GM23248 (cell line): ENCODE measurements at regions not wholly inside any gene's neighbourhood (a gene's known extent, or its start where the extent isn't known, plus 50 kb on each side); places are given as distances from the start of the nearest gene placed in this dataset.

Experiments used
- EZH2 ChIP-seq: fragments of 200-600 bp; sonication (generic); IDR thresholded peaks from 2 replicates; pipeline ENCODE4 v1.6.1; 2018; ENCODE audit warnings: antibody characterized with exemption, mild to moderate bottlenecking; ENCODE audit not compliant: insufficient read depth, poor library complexity, severe bottlenecking
- EZH2phosphoT487 ChIP-seq: fragments of 200-600 bp; sonication (generic); IDR thresholded peaks from 2 replicates; pipeline ENCODE4 v1.6.1; 2018; ENCODE audit warnings: antibody characterized with exemption, moderate library complexity, mild to moderate bottlenecking, low read depth; ENCODE audit not compliant: insufficient read depth

DNA sequence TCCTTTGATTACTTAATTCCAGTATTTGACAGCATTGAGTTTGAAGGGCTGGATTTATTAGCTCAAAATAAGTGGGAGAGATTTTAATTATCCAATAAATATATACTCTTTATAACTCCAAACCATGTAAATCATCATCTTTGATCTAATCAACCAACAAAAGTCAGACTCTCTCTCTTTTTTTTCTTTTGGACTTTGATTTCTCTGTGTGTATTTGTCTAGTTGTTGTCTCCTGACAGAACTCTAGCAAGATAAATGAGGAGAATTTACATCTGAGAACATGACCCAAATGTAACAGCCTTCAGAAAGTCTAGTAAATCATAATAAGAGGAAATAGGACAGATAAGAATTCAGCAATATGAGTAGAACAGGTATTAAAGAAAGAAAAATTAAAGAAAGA lies 567.1 kb downstream of the PPARGC1A start:
- TF ChIP-seq EZH2phosphoT487 (no peak), EZH2 (no peak)
